KBM-7 (cell line): ENCODE measurements at regions not wholly inside any gene's neighbourhood (a gene's known extent, or its start where the extent isn't known, plus 50 kb on each side); places are given as distances from the start of the nearest gene placed in this dataset.
"Not testable (repeated sequence)": the region's sequence is repeated elsewhere in the genome, so short reads cannot be mapped to it uniquely, and the experiment has no call there.

ENCODE experiments used
- DNase-seq: peaks from one replicate; pipeline ENCODE4 v3.0.0-alpha.2; 2015
- in situ Hi-C: fragments of 300-500 bp; cut with MboI; formaldehyde crosslinking; loops from 2 replicates; pipeline ENCODE4 v1.14.3; 2020; ENCODE audit warnings: low sequenced_read_pairs, low pct_unique_long_range_greater_than_20kb, mixed read lengths

DNA sequence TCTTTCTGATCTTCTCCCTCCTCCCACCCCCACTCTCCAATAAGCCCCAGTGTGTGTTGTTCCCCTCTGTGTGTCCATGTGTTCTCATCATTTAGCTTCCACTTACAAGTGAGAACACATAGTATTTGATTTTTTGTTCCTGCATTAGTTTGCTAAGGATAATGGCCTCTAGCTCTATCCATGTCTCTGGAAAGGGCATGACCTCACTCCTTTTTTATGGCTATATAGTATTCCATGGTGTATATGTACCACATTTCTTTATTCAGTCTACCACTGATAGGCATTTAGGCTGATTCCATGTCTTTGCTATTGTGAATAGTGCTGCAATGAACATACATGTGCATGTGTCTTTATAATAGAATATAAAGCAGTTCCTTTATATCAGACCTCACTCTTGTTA, 52.3 kb upstream of the LIPC start:
- DNase-seq, in situ Hi-C loops: not testable (repeated sequence)

DNA sequence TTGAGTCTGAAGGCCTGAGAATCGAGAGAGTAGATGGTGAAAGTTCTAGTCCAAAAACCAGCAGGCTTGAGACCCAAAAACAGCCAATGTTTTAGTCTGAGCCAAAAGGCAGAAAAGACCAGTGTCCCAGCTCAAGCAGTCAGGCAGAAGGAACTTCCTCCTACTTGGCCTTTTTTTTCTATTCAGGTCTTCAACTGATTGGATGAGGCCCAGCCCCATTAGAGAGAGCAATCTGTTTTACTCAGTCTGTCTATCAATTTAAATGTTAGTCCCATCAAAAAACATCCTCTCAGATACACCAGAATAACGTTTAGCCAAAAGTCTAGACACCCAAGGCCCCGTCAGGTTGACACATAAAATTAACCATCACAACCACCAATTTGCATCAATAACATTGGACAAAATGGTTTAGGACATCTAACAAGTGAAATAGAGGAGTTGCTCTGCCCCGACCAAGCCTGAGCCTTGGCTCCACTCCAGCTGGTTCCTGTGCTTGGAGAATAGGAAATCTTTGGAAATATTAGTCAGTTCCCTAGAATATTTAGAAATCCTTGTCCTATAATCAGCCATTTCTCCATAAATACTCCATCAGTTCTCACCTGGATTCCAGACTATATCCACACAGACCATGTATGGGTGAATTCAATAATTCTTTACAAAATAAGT, 51.4 kb upstream of the LIPC start:
- peak; percentile 19 for DNase-seq
- in situ Hi-C loops: no loop called here

- no peak for DNase-seq
- in situ Hi-C loops: no loop called here
Measured at GRCh38 chr15:58381697-58382096, 50.1 kb upstream of the LIPC start.
